HepG2 (cell line): ENCODE measurements at regions not wholly inside any gene's neighbourhood (a gene's known extent, or its start where the extent isn't known, plus 50 kb on each side); places are given as distances from the start of the nearest gene placed in this dataset.

Experiments used
- ATAC-seq: fragments of 200-7000 bp; cut with Tn5 transposase; 3 replicates; pipeline ENCODE4 v1.9.1; 2020; ENCODE audit warnings: mild to moderate bottlenecking, moderate library complexity
- BruUV-seq: library from RNA; stranded (reverse); fragments of 400-500 nt; replicated peaks from 2 replicates; lab custom pipeline; 2021; lab: Mats Ljungman, UMichigan
- CTCF ChIA-PET: fragments of 300-600 bp; formaldehyde crosslinking; extraction: SDS; loops from one replicate; lab custom pipeline; 2021; ENCODE audit warnings: low total read pairs, inconsistent platforms, low intra/inter-chr PET ratio; lab: Yijun Ruan, JAX
- POLR2A ChIA-PET: fragments of 350-600 bp; sonication (Branson Sonifier 250); formaldehyde crosslinking; loops from one replicate; lab custom pipeline; 2020; ENCODE audit warnings: antibody characterized with exemption, inconsistent platforms; lab: Yijun Ruan, JAX
- DNase-seq: peaks from one replicate; pipeline ENCODE4 v3.0.0-alpha.2; 2015; ENCODE audit warnings: low spot score
- FAIRE-seq: peaks from 3 replicates; lab custom pipeline; 2011; peaks lifted over from hg19 to GRCh38; lab: Jason Lieb, UNC
- H2AFZ ChIP-seq: one replicate; pipeline ENCODE4 v1.6.1; 2011; ENCODE audit warnings: low read length, inconsistent platforms
- H3K27ac ChIP-seq: fragments of 300-600 bp; 3 replicates; pipeline ENCODE4 v1.8.0; 2011; ENCODE audit warnings: mixed run types, mild to moderate bottlenecking, mixed read lengths, low read length, inconsistent platforms; ENCODE audit not compliant: insufficient read depth; ENCODE audit errors: extremely low read length
- H3K27me3 ChIP-seq, 2 experiments: fragments of 200-600 bp in 1 of 2; 2 replicates in 1 of 2; 3 replicates in 1 of 2; pipeline versions ENCODE4 v1.6.0 to v1.8.0; 2011; ENCODE audit warnings: low read length in 2 of 2, mild to moderate bottlenecking in 2 of 2, moderate library complexity in 2 of 2, inconsistent platforms in 1 of 2; ENCODE audit not compliant: insufficient read depth in 2 of 2, control insufficient read depth in 1 of 2
- H3K36me3 ChIP-seq, 2 experiments: fragments of 200-600 bp in 1 of 2; replicated peaks in 1 of 2; 2 replicates in 1 of 2; 3 replicates in 1 of 2; pipeline versions ENCODE4 v1.5.1 to v1.8.0; 2011; ENCODE audit warnings: low read length in 2 of 2, inconsistent platforms in 1 of 2; ENCODE audit not compliant: insufficient read depth in 2 of 2, control insufficient read depth in 1 of 2
- H3K4me1 ChIP-seq: 2 replicates; pipeline ENCODE4 v1.5.1; 2012; ENCODE audit warnings: low read length, inconsistent platforms; ENCODE audit not compliant: insufficient read depth
- H3K4me2 ChIP-seq: 2 replicates; pipeline ENCODE4 v1.6.0; 2011; ENCODE audit warnings: low read depth, low read length, inconsistent platforms
- H3K4me3 ChIP-seq, 3 experiments: fragments of 200-600 bp in 1 of 3; sonication (generic), shearing (Covaris generic) in 1 of 3; replicated peaks in 1 of 3; 2 replicates each; pipeline ENCODE4 v1.5.1; 2011 to 2016; ENCODE audit warnings: low read length in 3 of 3, inconsistent platforms in 2 of 3, low read depth in 2 of 3, mild to moderate bottlenecking in 2 of 3, control low read depth in 1 of 3, mixed read lengths in 1 of 3; ENCODE audit not compliant: insufficient read depth in 1 of 3
- H3K79me2 ChIP-seq: one replicate; pipeline ENCODE4 v1.6.1; 2011; ENCODE audit warnings: low read length, inconsistent platforms; ENCODE audit not compliant: insufficient read depth
- H3K9ac ChIP-seq: 2 replicates; pipeline ENCODE4 v1.6.0; 2011; ENCODE audit warnings: mild to moderate bottlenecking, low read depth, low read length, inconsistent platforms; ENCODE audit not compliant: insufficient read depth
- H3K9me3 ChIP-seq: 2 replicates; pipeline ENCODE4 v1.5.1; 2012; ENCODE audit warnings: mild to moderate bottlenecking, low read length
- H4K20me1 ChIP-seq: 2 replicates; pipeline ENCODE4 v1.6.0; 2011; ENCODE audit warnings: inconsistent platforms, mild to moderate bottlenecking, low read length, moderate library complexity; ENCODE audit not compliant: insufficient read depth
- PLRG1 ChIP-seq: fragments of 450-650 bp; conservative IDR thresholded peaks from 2 replicates; pipeline ENCODE4 v1.6.1; 2016
- PRDM15 ChIP-seq: sonication (generic); formaldehyde crosslinking; IDR thresholded peaks from 2 replicates; pipeline ENCODE4 v1.4.0; 2020; ENCODE audit warnings: missing genetic modification reagents
- ZMAT5 ChIP-seq: sonication (generic); formaldehyde crosslinking; IDR thresholded peaks from 2 replicates; pipeline ENCODE4 v1.5.0; 2020; ENCODE audit warnings: mild to moderate bottlenecking, low read depth, missing genetic modification reagents, borderline replicate concordance
- ZNF124 ChIP-seq: sonication (generic); formaldehyde crosslinking; IDR thresholded peaks from 2 replicates; pipeline ENCODE4 v1.4.0; 2020; ENCODE audit warnings: missing genetic modification reagents
- WGBS: methylation state at CpG from one replicate; pipeline ENCODE4 v1.1.6; 2017; ENCODE audit warnings: low lambda C conversion rate; 5-methylcytosine and 5-hydroxymethylcytosine counted together
- in situ Hi-C: cut with HindIII; loops from 2 replicates; pipeline ENCODE4 v1.10.0; 2017; ENCODE audit warnings: low pct_unique_long_range_greater_than_20kb; ENCODE audit not compliant: extremely low pct_ligation_motif_present
- intact Hi-C: fragments of 100-400 bp; cut with micrococcal nuclease; formaldehyde crosslinking; loops from one replicate; pipeline ENCODE4 v1.10.0; 2022; ENCODE audit not compliant: unreplicated experiment

- TF ChIP-seq PLRG1: no peak
- no peak for TF ChIP-seq ZNF124 (CRISPR knock-in tag)
- TF ChIP-seq, all 625 proteins: peak for 0
These were observed 271.3 kb upstream of the SPTLC3 start (continued) for GRCh38 chr20:12737497-12737896.

DNA sequence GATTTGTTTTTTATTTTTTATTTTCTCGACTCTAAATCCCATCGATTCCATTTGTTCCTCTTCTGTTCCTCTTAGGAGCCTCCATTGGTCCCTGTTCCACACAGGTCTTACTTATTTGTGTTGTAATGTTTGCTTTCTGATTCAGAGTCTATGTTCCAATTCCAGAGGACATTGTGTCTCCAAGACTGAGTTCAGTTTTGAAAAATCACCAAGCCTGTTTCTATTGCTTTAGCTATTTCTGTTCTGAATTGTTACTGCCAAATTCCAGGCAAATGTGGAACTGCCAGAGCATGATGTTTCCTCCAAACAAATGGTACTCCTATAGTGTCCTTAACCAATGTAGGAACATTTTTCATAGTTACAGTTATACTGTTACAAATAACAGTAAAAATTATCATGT, 270.9 kb upstream of the SPTLC3 start:
- peaks cover 0 to 4% of the 10 kb centered on the region in 2 experiments; a peak in 1 of 5 replicates for H3K27me3 ChIP-seq
- in situ Hi-C loops: no loop called here
- 3% methylated on average over 2 of the region's 2 CpGs for WGBS
- ChIA-PET CTCF (no interaction called here), POLR2A (no interaction called here)
- no peaks in the 10 kb centered on the region for H3K79me2 ChIP-seq
- H3K27ac ChIP-seq: no peak overlapping the region
- no peak overlapping the region for H3K4me2 ChIP-seq
- H3K9ac ChIP-seq: no peak overlapping the region
- BruUV-seq: no TSS peak
- FAIRE-seq: no peak
- no peak overlapping the region for H3K4me3 ChIP-seq
- DNase-seq: no peak
- no peaks in the 10 kb centered on the region for H3K36me3 ChIP-seq
- intact Hi-C loops: no loop called here
- H2AFZ ChIP-seq: no peak overlapping the region
- peak; percentile 51 for ATAC-seq
- no peaks in the 10 kb centered on the region for H4K20me1 ChIP-seq
- TF ChIP-seq ZMAT5 (CRISPR knock-in tag): no peak
- no peak for TF ChIP-seq PRDM15 (CRISPR knock-in tag)
- TF ChIP-seq, all 625 proteins: peak for 0
- Histone ChIP-seq H3K9me3 (no peaks in the 10 kb centered on the region), H3K4me1 (no peaks in the 10 kb centered on the region)
